Activated T-helper 1 cell treated with anti-CD3 and anti-CD28 coated beads, Interleukin-12 subunit alpha, Interleukin-12 subunit beta, Interleukin-2, Interleukin-4 antibody, amounts not matched to agents 30 ng/mL and 10 ng/mL and 1 ng/mL, durations not matched to agents 14 hours and 24 hours and 36 hours (primary cell): ENCODE measurements at regions not wholly inside any gene's neighbourhood (a gene's known extent, or its start where the extent isn't known, plus 50 kb on each side); places are given as distances from the start of the nearest gene placed in this dataset.

Experiments used
- DNase-seq: peaks from one replicate; pipeline ENCODE4 v3.0.0; 2021; ENCODE audit warnings: low spot score
- H3K27ac Mint-ChIP-seq: one replicate; pipeline ENCODE4 v1.8.0; 2021; ENCODE audit warnings: mild to moderate bottlenecking, mixed read lengths
- H3K27me3 Mint-ChIP-seq: one replicate; pipeline ENCODE4 v1.8.0; 2022; ENCODE audit warnings: mild to moderate bottlenecking, moderate library complexity, mixed read lengths; ENCODE audit not compliant: insufficient read depth
- H3K36me3 Mint-ChIP-seq: one replicate; pipeline ENCODE4 v1.8.0; 2021; ENCODE audit warnings: low read depth, mixed read lengths
- H3K4me1 Mint-ChIP-seq: one replicate; pipeline ENCODE4 v1.8.0; 2021; ENCODE audit warnings: low read depth, mixed read lengths
- H3K4me3 Mint-ChIP-seq: one replicate; pipeline ENCODE4 v1.8.0; 2021; ENCODE audit warnings: mild to moderate bottlenecking, moderate library complexity, mixed read lengths
- H3K9me3 Mint-ChIP-seq: one replicate; pipeline ENCODE4 v1.8.0; 2021; ENCODE audit warnings: mixed read lengths
- intact Hi-C: fragments of 100-400 bp; cut with micrococcal nuclease; formaldehyde crosslinking; loops from one replicate; pipeline ENCODE4 v1.15.1; 2024

- Mint-ChIP-seq H3K4me3 (no peak overlapping the region), H3K27ac (no peak overlapping the region), H3K27me3 (no peaks in the 10 kb centered on the region), H3K36me3 (no peaks in the 10 kb centered on the region), H3K4me1 (no peaks in the 10 kb centered on the region), H3K9me3 (peaks cover 29% of the 10 kb centered on the region)
- intact Hi-C loops, result no loop called here
- no peak for DNase-seq
These were observed 853.5 kb upstream of the SALL3 start for GRCh38 chr18:78126106-78126505.

DNA sequence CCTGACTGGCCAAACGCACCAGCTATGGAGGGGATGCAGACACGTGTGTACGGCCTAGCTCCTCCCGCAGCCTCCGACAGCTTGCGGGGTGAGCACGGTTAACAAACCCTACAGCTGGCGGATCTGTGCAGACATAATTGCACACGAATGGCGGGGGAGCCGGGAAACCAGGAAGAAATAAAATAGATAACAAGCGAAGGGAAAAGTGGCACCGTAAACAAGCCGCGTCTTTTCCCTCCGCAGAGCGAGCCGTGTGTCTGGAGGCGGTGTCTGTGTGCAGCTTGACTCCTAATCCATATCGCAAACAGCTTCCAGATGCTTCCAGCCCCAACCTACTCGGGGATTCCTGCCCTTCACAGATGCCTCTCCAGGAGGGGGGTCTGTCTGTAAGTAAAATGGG is 853.1 kb upstream of the SALL3 start:
- no peak overlapping the region for H3K27ac Mint-ChIP-seq
- H3K36me3 Mint-ChIP-seq, result no peaks in the 10 kb centered on the region
- H3K27me3 Mint-ChIP-seq, result no peaks in the 10 kb centered on the region
- peaks cover 27% of the 10 kb centered on the region for H3K9me3 Mint-ChIP-seq
- DNase-seq, result no peak
- no peak overlapping the region for H3K4me3 Mint-ChIP-seq
- intact Hi-C loops, result no loop called here
- H3K4me1 Mint-ChIP-seq, result no peaks in the 10 kb centered on the region

DNA sequence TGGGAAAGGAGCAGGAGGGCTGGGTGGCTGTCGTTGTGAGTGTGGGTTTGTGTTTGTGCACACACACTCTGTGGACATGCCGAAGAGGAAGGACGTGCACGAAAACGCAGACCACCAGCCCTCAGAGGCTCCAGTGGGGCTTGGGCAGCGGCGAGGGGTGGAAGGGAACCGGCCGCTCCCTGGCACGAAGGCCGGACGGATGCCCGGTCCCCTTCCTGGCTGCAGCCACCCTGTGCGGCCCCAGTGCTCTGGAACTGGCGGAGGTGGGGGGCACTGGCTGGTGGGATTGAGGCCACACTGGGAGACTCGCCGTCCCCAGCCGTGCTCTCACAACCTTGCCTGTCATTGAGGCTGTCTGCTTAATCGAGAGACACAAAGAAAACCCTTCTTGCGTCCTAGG is 852.6 kb upstream of the SALL3 start:
- Mint-ChIP-seq H3K9me3 (peaks cover 26% of the 10 kb centered on the region), H3K36me3 (no peaks in the 10 kb centered on the region), H3K27me3 (no peaks in the 10 kb centered on the region), H3K4me1 (no peaks in the 10 kb centered on the region), H3K27ac (no peak overlapping the region), H3K4me3 (no peak overlapping the region)
- intact Hi-C loops, result no loop called here
- DNase-seq, result no peak

GRCh38 chr18:78128004-78128403 is 851.6 kb upstream of the SALL3 start:
- Mint-ChIP-seq H3K4me3 (no peak overlapping the region), H3K27me3 (no peaks in the 10 kb centered on the region), H3K4me1 (no peaks in the 10 kb centered on the region), H3K27ac (no peak overlapping the region), H3K36me3 (no peaks in the 10 kb centered on the region), H3K9me3 (peaks cover 26% of the 10 kb centered on the region)
- no peak for DNase-seq
- intact Hi-C loops, result no loop called here

DNA sequence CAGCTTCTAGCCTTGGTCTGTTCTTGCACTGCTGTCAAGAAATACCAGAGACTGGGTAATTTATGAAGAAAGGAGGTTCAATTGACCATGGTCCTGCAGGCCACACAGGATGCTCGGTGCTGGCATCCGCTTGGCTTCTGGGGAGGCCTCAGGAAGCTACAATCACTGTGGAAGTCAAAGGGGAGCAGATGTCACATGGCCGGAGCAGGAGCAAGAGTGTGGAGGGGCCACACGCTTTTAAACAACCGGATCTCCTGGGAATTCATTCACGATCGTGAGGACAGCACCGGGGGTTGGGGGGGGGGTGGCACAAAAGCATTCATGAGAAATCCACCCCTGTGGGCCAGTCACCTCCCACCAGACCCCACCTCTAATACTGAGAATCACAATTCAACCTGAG is 850.4 kb upstream of the SALL3 start:
- H3K4me1 Mint-ChIP-seq, result no peaks in the 10 kb centered on the region
- no peak for DNase-seq
- intact Hi-C loops, result no loop called here
- H3K4me3 Mint-ChIP-seq, result no peak overlapping the region
- no peaks in the 10 kb centered on the region for H3K27me3 Mint-ChIP-seq
- no peaks in the 10 kb centered on the region for H3K36me3 Mint-ChIP-seq
- H3K9me3 Mint-ChIP-seq, result peaks cover 26% of the 10 kb centered on the region
- no peak overlapping the region for H3K27ac Mint-ChIP-seq

DNA sequence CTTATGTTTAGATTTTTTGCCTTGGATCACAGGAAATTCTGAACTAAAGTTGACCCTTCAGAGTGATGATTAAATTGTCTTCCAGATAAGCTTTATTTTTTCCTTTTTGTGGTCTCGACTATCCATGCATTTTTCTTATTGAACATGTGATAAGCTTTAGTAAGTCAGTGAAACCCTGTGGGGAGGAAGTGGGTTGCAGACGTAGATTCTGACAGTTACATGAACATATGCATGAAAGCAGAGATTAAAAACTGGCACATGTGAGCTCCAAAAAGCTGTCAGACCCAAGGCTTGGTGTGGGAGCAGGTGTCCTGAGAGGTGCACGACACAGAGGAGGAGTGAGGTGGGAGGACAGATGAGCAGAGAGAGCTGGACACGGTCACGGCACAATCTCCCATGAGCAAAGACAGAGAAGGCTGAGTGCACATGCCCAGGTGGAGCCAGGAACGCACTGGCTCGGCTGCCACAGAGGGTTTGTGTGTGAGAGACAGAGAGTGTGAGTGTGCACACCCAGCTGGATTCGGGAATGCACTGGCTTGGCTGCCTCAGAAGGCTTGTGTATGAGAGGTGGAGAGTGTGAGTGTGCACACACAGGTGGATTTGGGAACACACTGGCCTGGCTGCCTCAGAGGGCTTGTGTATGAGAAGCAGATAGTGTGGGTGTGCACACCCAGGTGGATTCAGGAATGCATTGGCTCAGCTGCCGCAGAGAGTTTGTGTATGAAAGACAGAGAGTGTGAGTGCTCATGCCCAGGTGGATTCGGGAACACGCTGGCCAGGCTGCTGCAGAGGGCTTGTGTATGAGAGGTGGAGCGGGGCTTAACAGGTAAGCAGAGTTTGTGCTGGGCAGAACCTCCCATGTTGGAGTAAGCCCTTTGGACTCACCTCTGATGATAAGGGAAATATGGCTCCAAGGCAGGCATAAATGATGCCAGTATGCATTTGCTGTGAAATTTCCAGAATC is 849.1 kb upstream of the SALL3 start:
- no peaks in the 10 kb centered on the region for H3K27me3 Mint-ChIP-seq

DNA sequence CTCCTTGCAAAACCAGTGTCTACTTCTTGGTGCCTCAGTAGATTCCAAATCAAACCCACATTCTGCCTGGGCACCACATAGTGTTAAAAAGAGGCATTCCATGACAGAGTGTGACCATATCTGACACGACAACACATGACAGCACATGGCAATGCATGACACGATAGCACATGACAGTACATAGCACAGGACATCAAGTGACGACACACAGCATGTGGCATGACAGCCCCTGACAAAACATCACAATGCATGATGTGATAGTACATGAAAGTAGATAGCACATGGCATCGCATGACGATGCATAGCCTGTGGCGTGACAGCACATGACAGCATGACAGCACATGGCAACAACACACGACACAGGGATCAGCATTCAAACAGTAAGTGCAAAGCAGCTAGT is 845.9 kb upstream of the SALL3 start:
- DNase-seq, result no peak
- H3K27ac Mint-ChIP-seq, result no peak overlapping the region
- no peaks in the 10 kb centered on the region for H3K36me3 Mint-ChIP-seq
- intact Hi-C loops, result no loop called here
- no peak overlapping the region for H3K4me3 Mint-ChIP-seq
- H3K27me3 Mint-ChIP-seq, result no peaks in the 10 kb centered on the region
- H3K4me1 Mint-ChIP-seq, result no peaks in the 10 kb centered on the region
- H3K9me3 Mint-ChIP-seq, result no peaks in the 10 kb centered on the region

More for the DNA sequence above, 849.1 kb upstream of the SALL3 start:
- intact Hi-C loops, result no loop called here
- no peak overlapping the region for H3K27ac Mint-ChIP-seq
- H3K36me3 Mint-ChIP-seq, result no peaks in the 10 kb centered on the region
- no peak overlapping the region for H3K4me3 Mint-ChIP-seq
- H3K4me1 Mint-ChIP-seq, result no peaks in the 10 kb centered on the region
- no peak for DNase-seq
- peaks cover 20% of the 10 kb centered on the region for H3K9me3 Mint-ChIP-seq

DNA sequence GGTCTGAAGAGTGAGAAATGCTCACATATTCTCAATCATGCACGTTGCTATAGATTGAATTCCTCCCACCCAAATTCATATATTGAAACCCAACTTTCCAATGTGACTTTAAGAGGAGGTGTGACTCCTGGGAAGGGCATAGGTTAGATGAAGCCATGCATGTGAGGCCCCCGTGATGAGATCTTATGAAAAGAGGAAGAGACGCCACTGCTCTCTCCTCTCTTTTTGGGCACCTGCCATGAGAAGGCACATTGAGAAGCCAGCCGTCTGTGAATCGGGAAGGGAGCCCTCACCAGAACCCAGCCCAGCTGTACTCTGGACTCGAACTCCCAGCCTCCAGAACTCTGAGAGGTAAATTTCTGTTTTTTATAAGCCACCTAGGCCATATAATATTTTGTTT is 842.6 kb upstream of the SALL3 start:
- no peaks in the 10 kb centered on the region for H3K4me1 Mint-ChIP-seq
- intact Hi-C loops, result no loop called here
- no peaks in the 10 kb centered on the region for H3K36me3 Mint-ChIP-seq
- no peaks in the 10 kb centered on the region for H3K9me3 Mint-ChIP-seq
- no peak overlapping the region for H3K27ac Mint-ChIP-seq
- H3K27me3 Mint-ChIP-seq, result no peaks in the 10 kb centered on the region
- DNase-seq, result no peak
- no peak overlapping the region for H3K4me3 Mint-ChIP-seq

- H3K36me3 Mint-ChIP-seq, result no peaks in the 10 kb centered on the region
- no peaks in the 10 kb centered on the region for H3K4me1 Mint-ChIP-seq
- no peak overlapping the region for H3K4me3 Mint-ChIP-seq
- H3K27ac Mint-ChIP-seq, result no peak overlapping the region
- intact Hi-C loops, result no loop called here
- H3K9me3 Mint-ChIP-seq, result no peaks in the 10 kb centered on the region
- H3K27me3 Mint-ChIP-seq, result no peaks in the 10 kb centered on the region
- no peak for DNase-seq
These were observed 840.6 kb upstream of the SALL3 start for GRCh38 chr18:78138983-78139496.

DNA sequence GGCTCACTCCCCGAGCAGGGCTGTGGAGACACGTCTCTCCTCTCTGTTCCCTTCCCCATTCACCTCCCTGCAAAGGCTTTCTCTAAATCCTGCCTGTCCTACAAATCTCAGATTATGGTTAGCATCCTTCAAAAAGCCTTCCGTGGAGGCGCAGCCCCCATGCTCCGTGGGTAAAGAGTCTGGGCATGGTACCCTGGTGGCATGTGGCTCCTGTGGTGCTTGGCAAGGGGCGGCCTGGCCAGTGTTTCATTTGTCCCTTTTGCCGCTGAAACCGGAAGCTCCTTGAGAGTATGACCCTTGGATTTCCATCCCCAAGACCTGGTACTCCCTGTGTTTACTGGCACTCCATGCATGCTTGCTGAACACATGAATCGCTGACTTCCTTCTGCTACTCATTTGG is 839.3 kb upstream of the SALL3 start:
- Mint-ChIP-seq H3K4me1 (no peaks in the 10 kb centered on the region), H3K4me3 (no peak overlapping the region), H3K9me3 (no peaks in the 10 kb centered on the region), H3K27me3 (no peaks in the 10 kb centered on the region), H3K36me3 (no peaks in the 10 kb centered on the region), H3K27ac (no peak overlapping the region)
- DNase-seq, result no peak
- intact Hi-C loops, result no loop called here

DNA sequence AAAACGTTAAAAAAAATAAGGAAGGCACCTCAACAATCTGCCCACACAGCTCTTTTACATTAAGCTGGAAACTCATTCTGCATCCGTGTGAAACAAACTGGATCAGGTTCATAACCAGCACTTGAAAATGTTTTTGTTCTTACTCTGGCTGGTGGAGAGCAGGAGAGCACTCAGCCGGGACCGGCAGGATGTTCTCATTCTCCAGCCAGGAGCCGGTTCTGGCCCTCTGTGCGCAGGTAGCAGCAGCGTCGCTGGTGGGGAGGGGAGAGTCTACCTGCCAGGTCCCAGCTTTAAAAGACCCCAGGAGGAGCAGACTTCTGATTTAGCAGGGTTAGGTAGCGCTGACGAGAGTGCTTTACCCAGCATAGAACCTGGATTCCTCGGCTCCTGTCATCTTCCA is 834.9 kb upstream of the SALL3 start:
- no peak for DNase-seq
- H3K36me3 Mint-ChIP-seq, result no peaks in the 10 kb centered on the region
- H3K9me3 Mint-ChIP-seq, result no peaks in the 10 kb centered on the region
- no peak overlapping the region for H3K27ac Mint-ChIP-seq
- no peaks in the 10 kb centered on the region for H3K27me3 Mint-ChIP-seq
- intact Hi-C loops, result no loop called here
- H3K4me3 Mint-ChIP-seq, result no peak overlapping the region
- H3K4me1 Mint-ChIP-seq, result no peaks in the 10 kb centered on the region

DNA sequence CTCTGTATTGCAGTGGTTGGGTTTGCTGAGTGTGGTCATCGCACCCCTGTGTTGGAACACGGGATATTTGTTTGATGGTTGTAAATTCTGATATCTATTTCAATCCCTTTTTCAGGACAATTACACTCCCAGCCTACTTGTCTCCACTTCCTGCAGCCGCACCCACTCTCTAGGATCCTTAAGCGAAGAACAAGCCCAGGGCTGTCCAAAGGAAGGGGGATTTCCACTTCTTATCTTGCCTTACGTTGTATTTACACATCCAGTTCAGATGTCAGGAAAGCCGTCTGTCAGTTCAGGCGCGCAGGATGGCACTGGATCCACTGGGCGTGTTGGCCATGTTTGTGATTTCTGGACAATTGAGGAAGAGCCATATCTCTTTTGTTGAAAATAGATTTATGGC is 834.5 kb upstream of the SALL3 start:
- intact Hi-C loops, result no loop called here
- Mint-ChIP-seq H3K27me3 (no peaks in the 10 kb centered on the region), H3K4me1 (no peaks in the 10 kb centered on the region), H3K9me3 (no peaks in the 10 kb centered on the region), H3K36me3 (no peaks in the 10 kb centered on the region), H3K27ac (no peak overlapping the region), H3K4me3 (no peak overlapping the region)
- no peak for DNase-seq

DNA sequence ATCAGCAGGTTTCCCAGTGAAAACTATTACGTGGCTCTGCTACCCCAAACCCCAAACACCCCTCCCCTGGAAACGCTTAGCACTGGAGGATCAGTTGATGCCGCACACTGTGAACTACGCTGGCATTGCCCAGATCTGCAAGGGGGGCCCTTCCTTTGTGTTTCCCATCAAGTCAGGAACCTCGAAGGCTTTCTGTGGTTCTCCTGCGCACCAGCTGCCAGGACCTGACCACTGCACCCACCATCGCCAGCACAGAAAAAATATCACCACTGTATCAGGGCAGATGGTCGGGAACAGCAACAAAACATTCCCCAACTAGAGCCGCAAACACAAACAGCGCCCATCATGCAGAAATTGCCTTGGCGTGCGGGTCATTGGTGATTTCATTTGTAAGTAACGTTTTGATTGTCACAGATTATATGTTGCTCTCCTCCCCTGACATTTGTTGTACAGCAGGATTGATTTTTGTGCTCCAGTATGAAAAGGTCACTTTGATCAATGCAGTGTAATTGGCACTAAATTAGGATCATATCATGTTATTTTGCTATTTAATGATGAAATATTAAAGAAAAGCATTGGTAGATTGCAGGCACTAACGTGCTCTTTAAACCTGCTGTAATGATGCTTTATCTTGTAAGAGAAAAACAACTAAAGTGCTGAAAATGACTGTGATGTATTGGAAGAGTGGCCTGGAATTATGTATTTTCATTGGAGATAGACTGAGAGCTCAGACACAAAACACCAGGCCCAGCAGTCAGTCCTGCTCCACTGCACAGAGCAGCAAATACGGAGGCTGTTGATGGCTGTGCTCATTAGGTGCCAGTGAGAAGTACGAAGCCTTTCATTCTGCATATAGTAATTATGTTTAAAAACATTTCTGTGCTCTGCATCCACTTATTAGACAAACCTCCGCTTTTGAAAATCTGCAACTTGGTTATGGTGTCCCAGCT is 833.2 kb upstream of the SALL3 start:
- intact Hi-C loops, result no loop called here
- Mint-ChIP-seq H3K4me1 (no peaks in the 10 kb centered on the region), H3K4me3 (no peak overlapping the region), H3K27ac (no peak overlapping the region), H3K9me3 (no peaks in the 10 kb centered on the region), H3K27me3 (no peaks in the 10 kb centered on the region), H3K36me3 (no peaks in the 10 kb centered on the region)
- no peak for DNase-seq
